T47D (cell line): ENCODE measurements at regions not wholly inside any gene's neighbourhood (a gene's known extent, or its start where the extent isn't known, plus 50 kb on each side); places are given as distances from the start of the nearest gene placed in this dataset.

Source experiments
- DNase-seq, 2 experiments: peaks; one replicate each; pipeline versions ENCODE4 v3.0.0 to v3.0.0-alpha.2; 2011 to 2012; ENCODE audit warnings: low read depth in 1 of 2, low spot score in 1 of 2
- JUND ChIP-seq: IDR thresholded peaks from 2 replicates; pipeline ENCODE4 v1.6.1; 2012; ENCODE audit warnings: low read depth
- in situ Hi-C: cut with HindIII; loops from 2 replicates; pipeline ENCODE4 v1.10.0; 2016; ENCODE audit warnings: low sequenced_read_pairs, low pct_unique_long_range_greater_than_20kb

GRCh38 chr6:37095997-37096396 lies 74.0 kb upstream of the PIM1 start:
- in situ Hi-C loops = no loop called here

GRCh38 chr6:37097335-37097734 lies 72.6 kb upstream of the PIM1 start:
- no peak for DNase-seq
- TF ChIP-seq JUND = no peak
- in situ Hi-C loops = no loop called here

More at GRCh38 chr6:37095997-37096396, 74.0 kb upstream of the PIM1 start:
- no peak for DNase-seq
- no peak for TF ChIP-seq JUND

DNA sequence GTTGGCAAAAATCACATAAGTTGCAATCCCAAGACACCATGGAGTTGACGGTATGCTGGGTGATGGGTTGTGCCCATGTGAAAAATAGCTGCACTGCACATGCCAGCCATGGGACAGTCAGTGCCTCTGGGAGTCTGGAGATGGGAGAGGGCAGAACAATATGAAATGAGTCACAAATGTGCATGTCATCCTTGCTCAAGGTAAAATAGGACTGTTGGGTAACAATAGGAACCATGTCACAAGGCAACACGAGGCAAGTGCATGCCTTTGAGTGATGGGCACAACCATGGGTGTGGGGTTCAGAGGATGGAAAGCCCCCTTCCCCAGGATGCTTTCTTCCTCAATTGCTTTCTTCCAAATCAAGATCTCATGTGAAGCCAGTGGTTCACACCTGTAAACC lies 70.5 kb upstream of the PIM1 start:
- in situ Hi-C loops = no loop called here
- DNase-seq = no peak
- TF ChIP-seq JUND = no peak

- TF ChIP-seq JUND = no peak
- in situ Hi-C loops = no loop called here
These were observed 69.2 kb upstream of the PIM1 start for GRCh38 chr6:37100745-37101144.

DNA sequence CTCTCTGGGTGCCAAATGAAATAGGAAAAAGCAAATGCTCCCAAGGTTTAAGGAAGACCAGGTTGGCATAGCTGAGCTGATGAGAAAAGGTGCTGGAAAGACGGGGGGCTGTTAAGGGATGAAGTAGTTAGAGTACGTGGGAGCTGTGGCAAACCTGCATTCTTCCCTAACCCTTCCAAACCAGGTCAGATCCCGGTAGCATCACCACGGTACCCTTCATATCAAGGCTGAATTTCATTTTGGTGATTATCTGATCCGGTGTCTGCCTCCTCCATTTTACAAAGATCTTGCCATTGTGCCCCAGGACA lies 68.0 kb upstream of the PIM1 start:
- in situ Hi-C loops = no loop called here
- no peak for DNase-seq
- TF ChIP-seq JUND = no peak

More at GRCh38 chr6:37100745-37101144, 69.2 kb upstream of the PIM1 start:
- DNase-seq = no peak

GRCh38 chr6:37102299-37103168 lies 67.4 kb upstream of the PIM1 start:
- TF ChIP-seq JUND = no peak
- in situ Hi-C loops = no loop called here
- DNase-seq = peak; percentile 63 to 81

DNA sequence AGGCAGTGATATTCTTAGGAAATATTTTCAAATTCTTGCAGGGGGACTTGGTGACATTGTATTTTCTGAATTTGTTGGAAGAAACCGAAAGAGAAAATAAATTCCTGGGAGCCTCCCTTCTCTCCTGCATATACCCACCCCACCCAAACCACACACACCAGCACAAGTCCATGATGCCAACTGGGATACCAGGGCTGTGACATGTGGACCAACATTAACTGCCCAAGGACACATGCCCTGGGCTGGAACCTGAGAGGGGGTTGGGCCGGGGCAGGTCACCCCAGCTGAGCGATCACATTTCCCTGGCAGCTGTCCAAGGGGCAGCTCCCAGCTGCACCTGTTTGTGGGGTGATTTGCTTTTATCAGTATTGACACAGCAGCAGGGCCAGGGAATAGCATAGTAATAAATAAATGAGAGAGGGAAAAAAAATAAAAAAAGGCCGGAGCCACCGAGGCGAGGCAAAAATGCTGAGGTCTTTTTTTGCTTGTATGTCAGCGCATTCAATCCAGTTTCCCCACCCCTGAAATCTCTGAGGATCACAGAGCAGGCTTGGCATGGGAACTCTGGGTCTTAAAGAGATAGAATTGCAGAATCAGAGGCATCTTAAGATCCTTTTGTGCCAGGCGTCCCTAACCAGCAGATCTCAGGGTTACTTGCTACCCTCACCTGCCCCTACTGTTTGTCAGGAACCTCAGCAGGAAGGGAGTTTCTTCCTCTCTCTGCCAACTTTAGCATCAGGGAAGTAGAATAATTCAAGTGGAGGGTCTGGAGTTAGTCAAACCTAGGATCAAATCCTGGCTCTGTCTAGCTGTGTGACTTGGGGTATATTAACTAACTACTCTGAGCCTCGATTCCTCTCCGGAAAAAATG lies 66.5 kb upstream of the PIM1 start:
- peak in 1 of 2 experiments; percentile 46 for DNase-seq
- in situ Hi-C loops = no loop called here
- no peak for TF ChIP-seq JUND

GRCh38 chr6:37104824-37105147 lies 65.2 kb upstream of the PIM1 start:
- TF ChIP-seq JUND = no peak
- DNase-seq = no peak
- in situ Hi-C loops = no loop called here

DNA sequence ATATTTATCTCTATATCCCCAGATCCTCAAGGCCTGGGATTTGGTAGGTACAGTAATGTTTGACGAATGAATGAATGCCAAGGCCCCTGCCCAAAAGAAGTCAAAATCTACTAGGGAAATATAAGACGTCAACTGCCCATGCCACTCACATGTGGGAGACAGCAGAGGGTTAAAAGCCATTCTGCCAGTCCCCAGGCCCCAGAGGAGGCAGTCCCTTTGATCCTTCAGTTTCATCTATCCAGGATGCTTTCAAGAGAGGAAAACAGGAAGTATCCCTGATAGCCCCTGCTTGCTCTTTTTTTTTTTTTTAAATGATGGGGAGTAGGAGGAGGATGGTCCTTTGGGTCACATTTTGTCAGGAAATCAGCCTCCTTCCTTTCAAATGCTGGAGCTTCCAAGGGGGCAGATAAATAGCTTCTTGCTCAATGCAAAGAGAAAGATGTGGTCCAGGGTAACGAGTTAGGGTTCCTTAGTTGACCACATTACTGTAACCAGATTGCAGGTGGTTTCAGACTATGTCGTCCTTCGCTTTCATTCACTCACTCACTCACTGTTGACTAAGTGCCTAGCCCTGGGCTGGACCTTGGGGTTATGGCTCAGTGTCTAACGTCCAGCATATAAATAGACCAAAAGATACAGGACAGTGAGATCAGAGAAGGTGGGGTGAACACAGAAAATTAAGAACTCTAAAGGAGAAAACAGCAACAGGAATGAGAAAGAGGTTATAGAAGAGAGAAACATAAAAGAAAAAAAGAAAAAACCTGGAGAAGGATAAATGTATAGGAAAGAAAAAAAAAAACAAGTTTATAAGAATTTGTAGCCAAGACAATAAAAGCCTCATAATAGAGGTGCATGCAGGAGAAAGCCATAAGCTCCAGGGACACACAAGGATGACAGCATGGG lies 64.6 kb upstream of the PIM1 start:
- DNase-seq = no peak

DNA sequence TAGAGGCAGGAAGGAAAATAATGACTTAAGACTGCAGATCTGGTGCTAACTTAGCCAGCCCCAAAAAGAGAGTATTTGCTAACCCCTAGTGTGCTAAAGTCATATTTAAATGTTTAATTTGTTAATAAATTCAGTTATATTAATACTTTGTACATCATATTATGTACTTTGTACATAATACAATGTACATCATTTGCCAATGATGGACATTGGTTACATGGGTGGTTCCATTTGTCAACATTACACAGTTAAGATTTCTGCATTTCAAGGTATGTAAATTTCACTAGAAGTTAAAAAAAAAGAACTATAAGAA lies 63.9 kb upstream of the PIM1 start:
- in situ Hi-C loops = no loop called here
- DNase-seq = no peak
- no peak for TF ChIP-seq JUND

More for the DNA sequence above, 64.6 kb upstream of the PIM1 start:
- TF ChIP-seq JUND = no peak
- in situ Hi-C loops = no loop called here

DNA sequence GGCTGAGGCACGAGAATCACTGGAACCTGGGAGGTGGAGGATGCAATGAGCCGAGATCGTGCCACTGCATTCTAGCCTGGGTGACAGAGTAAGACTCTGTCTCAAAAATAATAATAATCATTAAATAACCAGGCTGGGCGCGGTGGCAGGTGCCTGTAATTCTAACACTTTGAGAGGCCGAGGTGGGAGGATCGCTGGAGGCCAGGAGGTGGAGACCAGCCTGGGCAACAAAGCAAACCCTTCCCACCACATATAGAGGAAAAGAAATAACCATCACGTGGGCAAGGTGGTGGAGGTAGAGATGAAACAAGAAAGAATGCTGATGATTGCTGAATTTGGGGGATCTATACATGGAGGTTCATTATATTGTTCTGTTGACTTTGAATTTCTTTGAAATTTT lies 63.4 kb upstream of the PIM1 start:
- no peak for DNase-seq
- in situ Hi-C loops = no loop called here
- TF ChIP-seq JUND = no peak

- in situ Hi-C loops = no loop called here
- TF ChIP-seq JUND = no peak
- DNase-seq = no peak
These were observed 62.9 kb upstream of the PIM1 start for GRCh38 chr6:37106982-37107491.
